ENCODE measurements at regions not wholly inside any gene's neighbourhood (a gene's known extent, or its start where the extent isn't known, plus 50 kb on each side); places are given as distances from the start of the nearest gene placed in this dataset.

DNA sequence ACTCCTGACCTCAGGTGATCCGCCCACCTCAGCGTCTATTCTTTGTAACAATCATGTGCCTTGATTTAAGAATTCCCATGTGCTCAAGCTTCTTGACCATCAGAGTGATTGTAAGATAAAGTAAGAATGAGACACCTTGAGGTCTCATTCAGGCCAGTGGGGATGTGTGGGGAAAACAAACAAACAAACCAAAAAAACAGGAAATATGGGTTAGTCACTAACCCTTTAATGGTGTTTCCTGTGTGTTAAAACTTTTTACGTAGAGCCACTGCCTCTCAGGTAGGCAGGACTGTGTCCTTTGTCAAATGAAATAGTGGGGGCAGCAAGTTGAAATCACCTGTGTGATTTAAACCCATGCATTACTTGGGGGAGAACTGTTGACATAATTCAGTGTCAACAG, 91.5 kb upstream of the DHRSX start:
- no peak overlapping the region for H4K8ac ChIP-seq (ENCODE audit: low read depth in 2 of 2, low read length in 2 of 2)
- no peak overlapping the region for H2AFZ ChIP-seq (replicated peaks; ENCODE audit: low read length, poor library complexity)
- H2BK120ac ChIP-seq (ENCODE audit: low read depth, low read length) = no peak overlapping the region
- ATAC-seq (ENCODE audit: low read depth) (no peak), DNase-seq (no peak)
- dilution Hi-C loops (cut with HindIII; ENCODE audit: low sequenced_read_pairs, unreplicated experiment) (no loop called here), intact Hi-C loops (cut with micrococcal nuclease) (loop anchor here (2.0 to 10.0 kb wide), 2 partner anchors 237 to 939 kb away; no protein-coding TSS in a partner anchor), in situ Hi-C loops (cut with MboI; ENCODE audit: low sequenced_read_pairs) (loop anchor here (5.0 to 10.0 kb wide), 2 partner anchors 940 to 1137 kb away; partner anchors contain the start of gene ASMTL)
- no peak overlapping the region for H4K5ac ChIP-seq (ENCODE audit: low read depth, low read length)
- H3K9ac ChIP-seq (ENCODE audit: low read depth, low read length) = no peak overlapping the region
- H3K4me2 ChIP-seq (ENCODE audit: low read depth, low read length) = no peak overlapping the region
- no peak overlapping the region for H3K27ac ChIP-seq (ENCODE audit: insufficient read depth, low read length)
- peaks cover 1% of the 10 kb centered on the region; the same call in 1 of the 2 replicates for H3K4me1 ChIP-seq (ENCODE audit: control insufficient read depth, insufficient read depth, low read length)
- no peak overlapping the region for H2BK15ac ChIP-seq (ENCODE audit: low read depth, low read length)
- TF ChIP-seq ELK1 (IDR thresholded peaks at IDR 0.05; ENCODE audit: borderline replicate concordance, low read depth, low read length) (no peak), RAD21 (IDR thresholded peaks at IDR 0.05; ENCODE audit: low read length) (no peak), MAFK (IDR thresholded peaks at IDR 0.05; ENCODE audit: low read depth, low read length) (no peak), MXI1 (IDR thresholded peaks at IDR 0.05; ENCODE audit: borderline replicate concordance, low read depth, low read length) (no peak), FOS (IDR thresholded peaks at IDR 0.05; ENCODE audit: low read depth, low read length) (no peak), MAZ (IDR thresholded peaks at IDR 0.05; ENCODE audit: borderline replicate concordance, low read depth, low read length) (no peak)
- TF ChIP-seq, protein P1, sequence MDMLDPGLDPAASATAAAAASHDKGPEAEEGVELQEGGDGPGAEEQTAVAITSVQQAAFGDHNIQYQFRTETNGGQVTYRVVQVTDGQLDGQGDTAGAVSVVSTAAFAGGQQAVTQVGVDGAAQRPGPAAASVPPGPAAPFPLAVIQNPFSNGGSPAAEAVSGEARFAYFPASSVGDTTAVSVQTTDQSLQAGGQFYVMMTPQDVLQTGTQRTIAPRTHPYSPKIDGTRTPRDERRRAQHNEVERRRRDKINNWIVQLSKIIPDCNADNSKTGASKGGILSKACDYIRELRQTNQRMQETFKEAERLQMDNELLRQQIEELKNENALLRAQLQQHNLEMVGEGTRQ (IDR thresholded peaks at IDR 0.05; ENCODE audit: low read depth, low read length) = no peak
- no peak overlapping the region for H3K56ac ChIP-seq (ENCODE audit: extremely low read depth, insufficient read depth, low read length)
- no peaks in the 10 kb centered on the region for H3K79me1 ChIP-seq (ENCODE audit: low read depth in 1 of 2, low read length in 2 of 2)
- H3K9me1 ChIP-seq (ENCODE audit: insufficient read depth, low read length) = no peaks in the 10 kb centered on the region
- no peak overlapping the region for H2AK9ac ChIP-seq (replicated peaks; ENCODE audit: low read depth, low read length, poor library complexity)
- ChIA-PET CTCF (no interaction called here), POLR2A (ENCODE audit: unreplicated experiment) (no interaction called here)
- H3K18ac ChIP-seq (ENCODE audit: low read depth, low read length) = no peak overlapping the region
- H3K14ac ChIP-seq (replicated peaks; ENCODE audit: low read depth, low read length) = no peak overlapping the region
- no peak overlapping the region for H4K91ac ChIP-seq (ENCODE audit: insufficient read depth, low read depth, low read length)
- H3K36me3 ChIP-seq (ENCODE audit: control insufficient read depth, insufficient read depth, low read length) = no peaks in the 10 kb centered on the region
- H3K4me3 ChIP-seq (ENCODE audit: insufficient read depth, low read depth, low read length) = no peak overlapping the region
- no peak overlapping the region for H2BK5ac ChIP-seq (ENCODE audit: low read depth, low read length, poor library complexity, severe bottlenecking)
- no peaks in the 10 kb centered on the region for H4K20me1 ChIP-seq (ENCODE audit: insufficient read depth, low read length)
- H3K23ac ChIP-seq (ENCODE audit: low read depth, low read length) = no peak overlapping the region
- H3K27me3 ChIP-seq (ENCODE audit: control insufficient read depth, insufficient read depth, low read length) = no peaks in the 10 kb centered on the region
- WGBS, 2 experiments (ENCODE audit: extremely low coverage in 2 of 2, insufficient read length in 1 of 2) = 80% methylated on average over 1 of the region's 3 CpGs; no CpG with 5 or more reads in 1 of the 2 experiments
- no peak overlapping the region; the same call in 1 of the 2 replicates for H2AK5ac ChIP-seq (ENCODE audit: low read depth, low read length)
- H3K9me3 ChIP-seq (ENCODE audit: control insufficient read depth, insufficient read depth, low read length) = no peaks in the 10 kb centered on the region
- H3K4ac ChIP-seq (ENCODE audit: low read depth, low read length) = no peak overlapping the region
- BruUV-seq (replicated peaks) = no TSS peak
- H2BK20ac ChIP-seq (ENCODE audit: low read depth, low read length) = no peak overlapping the region
